ENCODE measurements at regions not wholly inside any gene's neighbourhood (a gene's known extent, or its start where the extent isn't known, plus 50 kb on each side); places are given as distances from the start of the nearest gene placed in this dataset.

GRCh38 chr2:181828122-181828705, 63.3 kb upstream of the ITPRID2 start:
- Histone ChIP-seq H3K36me3 (ENCODE audit: control insufficient read depth, insufficient read depth, low read length) (no peaks in the 10 kb centered on the region), H3K4me1 (ENCODE audit: control insufficient read depth, extremely low read depth, insufficient read depth, low read length) (no peaks in the 10 kb centered on the region), H3K4me3 (replicated peaks in 1 of 4; ENCODE audit: control extremely low read depth in 1 of 4, insufficient read depth in 1 of 4, low read depth in 3 of 4, low read length in 4 of 4) (no peak overlapping the region), H3K9me3 (ENCODE audit: control insufficient read depth, insufficient read depth, low read depth, low read length) (no peaks in the 10 kb centered on the region), H3K27ac (ENCODE audit: insufficient read depth, low read length) (no peak overlapping the region), H3K4me2 (ENCODE audit: extremely low read depth, insufficient read depth, low read length) (no peak overlapping the region), H3K9ac (ENCODE audit: insufficient read depth, low read length) (no peak overlapping the region), H2AFZ (ENCODE audit: low read length) (no peak overlapping the region), H3K27me3 (ENCODE audit: control insufficient read depth, insufficient read depth, low read length) (no peaks in the 10 kb centered on the region), H4K20me1 (ENCODE audit: control insufficient read depth, extremely low read depth, insufficient read depth, low read length) (no peaks in the 10 kb centered on the region), H3K79me2 (ENCODE audit: control insufficient read depth, insufficient read depth, low read length) (no peaks in the 10 kb centered on the region)
- no peak for TF ChIP-seq EZH2 (IDR thresholded peaks at IDR 0.05; ENCODE audit: low read length, missing control alignments)
- no peak for TF ChIP-seq CTCF (conservative IDR thresholded peaks at IDR 0.05 in 1 of 2, IDR thresholded peaks at IDR 0.05 in 1 of 2; ENCODE audit: low read depth in 1 of 2, low read length in 2 of 2)
- no peak for DNase-seq (ENCODE audit: low read depth in 2 of 2)

GRCh38 chr2:181829230-181829629, 62.3 kb upstream of the ITPRID2 start:
- H3K9ac ChIP-seq (ENCODE audit: insufficient read depth, low read length), result no peak overlapping the region
- H3K4me3 ChIP-seq (replicated peaks in 1 of 4; ENCODE audit: control extremely low read depth in 1 of 4, insufficient read depth in 1 of 4, low read depth in 3 of 4, low read length in 4 of 4), result no peak overlapping the region
- no peaks in the 10 kb centered on the region for H3K79me2 ChIP-seq (ENCODE audit: control insufficient read depth, insufficient read depth, low read length)
- H3K9me3 ChIP-seq (ENCODE audit: control insufficient read depth, insufficient read depth, low read depth, low read length), result no peaks in the 10 kb centered on the region
- no peaks in the 10 kb centered on the region for H3K36me3 ChIP-seq (ENCODE audit: control insufficient read depth, insufficient read depth, low read length)
- H4K20me1 ChIP-seq (ENCODE audit: control insufficient read depth, extremely low read depth, insufficient read depth, low read length), result no peaks in the 10 kb centered on the region
- no peaks in the 10 kb centered on the region for H3K27me3 ChIP-seq (ENCODE audit: control insufficient read depth, insufficient read depth, low read length)
- no peak overlapping the region for H3K27ac ChIP-seq (ENCODE audit: insufficient read depth, low read length)
- H3K4me2 ChIP-seq (ENCODE audit: extremely low read depth, insufficient read depth, low read length), result no peak overlapping the region
- no peak for DNase-seq (ENCODE audit: low read depth in 2 of 2)
- H3K4me1 ChIP-seq (ENCODE audit: control insufficient read depth, extremely low read depth, insufficient read depth, low read length), result no peaks in the 10 kb centered on the region
- no peak overlapping the region for H2AFZ ChIP-seq (ENCODE audit: low read length)
- no peak for TF ChIP-seq CTCF (conservative IDR thresholded peaks at IDR 0.05 in 1 of 2, IDR thresholded peaks at IDR 0.05 in 1 of 2; ENCODE audit: low read depth in 1 of 2, low read length in 2 of 2)
- TF ChIP-seq EZH2 (IDR thresholded peaks at IDR 0.05; ENCODE audit: low read length, missing control alignments), result no peak

GRCh38 chr2:181832015-181832414, 59.5 kb upstream of the ITPRID2 start:
- no peak overlapping the region for H3K27ac ChIP-seq (ENCODE audit: insufficient read depth, low read length)
- H3K27me3 ChIP-seq (ENCODE audit: control insufficient read depth, insufficient read depth, low read length), result no peaks in the 10 kb centered on the region
- no peak overlapping the region for H3K9ac ChIP-seq (ENCODE audit: insufficient read depth, low read length)
- no peaks in the 10 kb centered on the region for H3K9me3 ChIP-seq (ENCODE audit: control insufficient read depth, insufficient read depth, low read depth, low read length)
- H3K36me3 ChIP-seq (ENCODE audit: control insufficient read depth, insufficient read depth, low read length), result no peaks in the 10 kb centered on the region
- no peak overlapping the region for H3K4me3 ChIP-seq (replicated peaks in 1 of 4; ENCODE audit: control extremely low read depth in 1 of 4, insufficient read depth in 1 of 4, low read depth in 3 of 4, low read length in 4 of 4)
- TF ChIP-seq EZH2 (IDR thresholded peaks at IDR 0.05; ENCODE audit: low read length, missing control alignments) (no peak), CTCF (conservative IDR thresholded peaks at IDR 0.05 in 1 of 2, IDR thresholded peaks at IDR 0.05 in 1 of 2; ENCODE audit: low read depth in 1 of 2, low read length in 2 of 2) (no peak)
- no peaks in the 10 kb centered on the region for H4K20me1 ChIP-seq (ENCODE audit: control insufficient read depth, extremely low read depth, insufficient read depth, low read length)
- H3K79me2 ChIP-seq (ENCODE audit: control insufficient read depth, insufficient read depth, low read length), result no peaks in the 10 kb centered on the region
- no peaks in the 10 kb centered on the region for H3K4me1 ChIP-seq (ENCODE audit: control insufficient read depth, extremely low read depth, insufficient read depth, low read length)
- no peak for DNase-seq (ENCODE audit: low read depth in 2 of 2)
- H2AFZ ChIP-seq (ENCODE audit: low read length), result no peak overlapping the region
- no peak overlapping the region for H3K4me2 ChIP-seq (ENCODE audit: extremely low read depth, insufficient read depth, low read length)

All from fibroblast of lung (primary cell).